HG03521 (cell line): ENCODE measurements at regions not wholly inside any gene's neighbourhood (a gene's known extent, or its start where the extent isn't known, plus 50 kb on each side); places are given as distances from the start of the nearest gene placed in this dataset.
"Not testable (repeated sequence)": the region's sequence is repeated elsewhere in the genome, so short reads cannot be mapped to it uniquely, and the experiment has no call there.

Experiments used
- ATAC-seq: cut with Tn5 transposase; IDR thresholded peaks from one replicate; pipeline ENCODE4 v1.9.1; 2021; ENCODE audit warnings: mild to moderate bottlenecking, moderate library complexity; ENCODE audit not compliant: unreplicated experiment

DNA sequence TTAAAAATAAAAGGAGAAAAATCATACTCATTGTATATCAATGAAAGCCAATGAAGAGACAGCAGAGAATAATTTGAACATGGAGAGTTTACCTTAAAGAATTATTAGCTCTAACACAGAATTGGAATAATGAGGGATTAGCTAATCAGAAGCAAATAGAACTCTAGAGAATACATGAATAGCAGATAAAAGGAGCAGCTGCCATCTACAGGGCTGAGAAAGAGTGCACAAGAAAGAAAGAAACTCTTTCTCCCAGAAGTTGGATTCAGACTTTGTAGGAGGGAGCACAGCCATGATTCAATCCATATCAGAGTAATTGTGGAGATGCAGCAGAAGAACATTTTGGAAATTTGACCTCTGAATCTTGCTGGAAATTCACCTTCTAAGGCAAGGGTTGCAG, 1171.2 kb downstream of the PLA2G4A start:
- ATAC-seq = no peak

DNA sequence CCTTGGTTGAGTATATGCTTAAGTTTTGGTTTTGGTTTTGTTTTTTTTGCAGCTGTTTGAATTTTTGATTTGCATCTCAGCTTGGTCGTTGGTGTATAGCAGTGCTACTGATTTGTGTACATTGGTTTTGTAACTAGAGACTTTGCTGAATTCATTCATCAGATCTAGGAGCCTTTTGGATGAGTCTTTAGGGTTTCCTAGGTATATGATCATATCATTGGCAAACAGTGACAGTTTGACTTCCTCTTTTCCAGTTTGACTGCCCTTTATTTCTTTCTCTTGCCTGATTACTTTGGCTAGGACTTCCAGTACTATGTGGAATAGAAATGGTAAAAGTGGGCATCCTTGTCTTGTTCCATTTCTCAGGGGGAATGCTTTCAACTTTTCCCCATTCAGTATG, 1174.9 kb downstream of the PLA2G4A start:
- ATAC-seq = not testable (repeated sequence)

DNA sequence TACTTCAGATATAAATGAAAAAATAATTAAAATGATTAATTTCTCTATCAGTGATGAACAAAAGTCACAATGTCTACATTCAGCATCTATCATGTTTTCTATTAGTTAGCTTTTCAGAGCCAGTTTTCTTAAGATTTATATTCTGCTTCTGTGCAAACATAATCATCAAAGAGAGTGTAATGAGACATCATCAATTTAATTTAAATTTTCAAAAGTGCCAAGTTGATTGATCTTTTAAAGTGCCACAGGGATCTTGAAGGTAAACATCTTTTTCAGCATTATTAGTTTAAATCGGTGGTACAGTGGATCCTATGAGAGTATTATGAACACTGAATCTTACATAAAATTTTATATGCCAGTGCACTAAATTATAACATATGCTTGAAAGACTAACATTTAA, 1176.1 kb downstream of the PLA2G4A start:
- ATAC-seq = no peak

DNA sequence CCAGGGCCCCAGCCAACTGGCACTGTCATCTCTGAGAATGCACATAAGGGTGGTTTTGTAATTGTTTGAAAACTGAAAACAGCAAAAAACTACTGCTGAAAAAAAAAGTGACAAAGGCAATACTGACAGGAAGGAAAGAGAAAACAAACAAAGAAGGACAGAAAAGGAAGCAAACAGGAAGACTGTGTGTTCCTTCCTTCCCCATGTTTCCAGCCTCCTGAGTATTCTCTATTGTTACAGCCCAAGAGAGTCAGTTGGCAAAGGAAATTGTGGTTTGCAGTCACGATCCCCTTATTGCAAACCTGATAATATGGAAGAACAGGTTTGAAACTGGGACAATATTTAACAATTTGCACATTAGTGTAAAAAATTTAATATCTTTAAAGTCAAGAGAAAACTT, 1177.6 kb downstream of the PLA2G4A start:
- no peak for ATAC-seq

GRCh38 chr1:188013222-188013849, 1184.6 kb downstream of the PLA2G4A start:
- ATAC-seq = not testable (repeated sequence)

DNA sequence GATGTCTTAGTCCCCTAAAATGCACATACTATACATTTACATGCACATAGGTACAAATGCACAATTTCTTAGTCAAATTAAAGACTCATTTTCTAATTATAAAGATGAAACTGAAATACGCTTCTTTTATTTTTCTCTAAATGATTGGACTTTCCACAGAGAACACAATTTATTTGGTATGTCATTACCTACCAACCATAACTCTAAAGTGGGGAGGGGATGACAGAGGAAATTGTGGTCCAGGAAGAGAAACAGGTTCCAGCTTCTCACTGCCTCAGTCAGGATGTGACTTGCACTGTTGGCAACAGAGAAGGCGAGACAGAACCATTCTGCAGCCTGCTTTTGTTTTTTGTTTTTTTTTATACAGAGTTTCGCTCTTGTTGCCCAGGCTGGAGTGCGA, 1189.2 kb downstream of the PLA2G4A start:
- ATAC-seq = no peak

- ATAC-seq = no peak
These were observed 1193.9 kb downstream of the PLA2G4A start for GRCh38 chr1:188022661-188023060.

DNA sequence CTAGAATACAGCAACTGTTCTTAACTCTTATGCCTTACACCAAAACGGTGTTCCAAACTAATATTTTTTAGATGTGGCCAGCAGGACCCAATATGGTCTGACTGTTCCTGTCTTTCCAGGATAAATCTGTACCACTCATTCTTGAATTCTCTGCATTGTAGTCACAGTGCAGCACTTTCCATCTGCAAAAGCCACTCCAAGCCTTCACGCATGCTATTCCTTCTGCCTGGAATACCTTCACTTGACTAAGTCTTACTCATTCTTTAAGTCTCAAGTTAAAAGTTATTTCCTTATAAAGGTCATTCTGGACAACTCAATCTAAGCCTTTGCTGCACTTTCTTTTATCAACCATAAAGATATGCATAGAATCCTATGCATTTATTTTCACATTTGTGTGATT, 1194.5 kb downstream of the PLA2G4A start:
- ATAC-seq = no peak

DNA sequence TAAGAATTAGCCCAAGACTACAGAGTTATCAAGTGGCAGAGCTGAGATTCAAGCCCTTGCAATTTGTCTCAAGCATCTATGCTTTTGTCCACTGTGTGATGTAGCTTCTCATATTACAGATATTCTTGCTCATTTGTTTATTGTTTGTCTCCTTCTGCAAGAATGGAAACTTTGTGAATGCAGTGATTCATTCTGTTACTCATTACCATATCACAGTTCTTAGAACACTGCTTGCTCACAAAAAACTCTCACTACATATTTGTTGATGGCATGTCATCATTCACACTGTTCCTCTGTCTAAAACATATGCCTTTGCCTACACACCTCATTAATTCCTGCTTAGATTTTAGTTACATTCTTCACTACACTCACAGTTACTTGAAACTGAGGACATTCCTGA, 1198.9 kb downstream of the PLA2G4A start:
- no peak for ATAC-seq

GRCh38 chr1:188037572-188037971, 1208.8 kb downstream of the PLA2G4A start:
- ATAC-seq = not testable (repeated sequence)

DNA sequence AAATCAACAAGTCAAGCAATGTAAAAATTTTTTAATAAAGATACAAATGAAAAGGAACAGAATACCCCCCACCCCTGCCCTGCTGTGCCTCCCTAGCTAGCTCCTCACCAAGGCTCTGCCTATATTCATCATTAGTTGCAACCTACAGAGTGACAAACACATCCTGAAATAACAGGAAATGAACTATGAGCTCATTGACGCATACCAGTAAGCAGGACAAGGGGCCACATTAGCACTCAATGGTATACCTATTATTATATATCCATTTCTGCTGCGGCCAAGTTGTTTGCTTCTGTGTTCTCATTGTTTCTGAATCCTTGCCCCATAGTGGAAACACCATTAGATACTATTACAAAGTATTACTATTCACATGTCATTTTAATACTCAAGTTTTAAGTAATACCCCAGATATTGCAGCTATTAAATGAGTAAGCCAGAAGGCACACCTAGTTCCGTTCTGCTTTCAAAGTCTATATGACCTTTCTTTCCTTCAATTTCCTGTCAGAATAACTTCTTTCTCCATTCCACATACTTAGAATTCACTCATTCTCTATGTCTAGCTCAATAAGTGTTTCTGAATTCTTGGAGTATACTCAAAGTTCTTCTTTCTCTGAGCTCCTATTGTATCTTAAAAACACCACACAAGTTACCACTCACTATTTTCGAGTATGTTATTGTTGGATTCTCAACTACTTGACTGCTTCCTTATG, 1214.9 kb downstream of the PLA2G4A start:
- ATAC-seq = no peak

- no peak for ATAC-seq
These were observed 1221.5 kb downstream of the PLA2G4A start for GRCh38 chr1:188050250-188050649.

DNA sequence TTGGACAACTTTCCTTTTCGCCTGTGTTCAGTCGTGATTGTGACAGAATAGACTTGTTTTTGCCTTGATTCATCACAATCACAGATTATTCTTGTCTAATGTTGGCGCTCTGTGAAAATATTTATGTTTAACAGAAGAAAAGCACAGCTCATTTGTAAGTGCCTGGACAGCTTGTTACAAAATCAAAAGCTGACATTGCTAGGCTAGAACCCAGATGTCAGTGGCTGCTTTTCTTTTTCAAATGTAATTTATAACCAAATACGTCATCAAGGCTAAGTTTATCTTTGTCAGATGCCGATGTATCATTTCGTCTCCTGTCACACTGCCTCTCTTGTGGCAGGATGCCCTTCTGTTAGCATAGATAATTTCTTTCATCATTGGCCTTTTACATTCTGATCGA, 1227.3 kb downstream of the PLA2G4A start:
- no peak for ATAC-seq

GRCh38 chr1:188058801-188059200, 1230.1 kb downstream of the PLA2G4A start:
- no peak for ATAC-seq

DNA sequence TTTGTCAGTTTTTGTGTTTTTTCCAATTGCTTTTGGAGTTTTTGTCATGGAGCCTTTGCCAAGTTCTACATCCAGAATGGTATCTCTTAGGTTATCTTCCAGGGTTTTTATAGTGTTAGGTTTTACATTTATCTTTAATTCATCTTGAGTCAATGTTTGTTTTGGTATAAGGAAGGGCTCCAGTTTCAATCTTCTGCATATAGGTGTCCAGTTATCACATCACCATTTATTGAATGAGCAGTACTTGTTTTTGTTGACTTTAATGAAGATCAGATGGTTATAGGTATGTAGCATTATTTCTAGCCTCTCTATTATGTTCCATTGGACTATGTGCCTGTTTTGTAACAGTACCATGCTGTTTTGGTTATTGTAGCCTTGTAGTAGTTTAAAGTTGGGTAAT, 1233.1 kb downstream of the PLA2G4A start:
- no peak for ATAC-seq

DNA sequence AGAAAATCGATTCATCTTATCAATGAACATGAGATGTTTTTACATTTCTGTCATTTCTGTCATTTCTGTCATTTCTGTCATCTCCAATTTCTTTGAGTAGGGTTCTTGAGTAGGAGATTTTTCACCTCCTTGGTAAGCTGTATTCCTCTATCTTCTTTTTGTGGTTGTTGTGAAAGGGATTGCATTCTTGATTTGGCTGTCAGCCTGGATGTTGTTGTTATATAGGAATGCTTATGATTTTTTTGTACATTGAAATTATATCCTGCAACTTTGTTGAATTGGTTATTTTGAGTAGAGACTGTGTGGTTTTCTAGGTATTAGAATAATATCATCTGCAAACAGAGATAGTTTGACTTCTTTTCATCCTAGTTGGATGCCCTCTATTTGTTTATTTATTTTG, 1233.7 kb downstream of the PLA2G4A start:
- no peak for ATAC-seq

GRCh38 chr1:188065917-188066316, 1237.2 kb downstream of the PLA2G4A start:
- ATAC-seq = no peak

DNA sequence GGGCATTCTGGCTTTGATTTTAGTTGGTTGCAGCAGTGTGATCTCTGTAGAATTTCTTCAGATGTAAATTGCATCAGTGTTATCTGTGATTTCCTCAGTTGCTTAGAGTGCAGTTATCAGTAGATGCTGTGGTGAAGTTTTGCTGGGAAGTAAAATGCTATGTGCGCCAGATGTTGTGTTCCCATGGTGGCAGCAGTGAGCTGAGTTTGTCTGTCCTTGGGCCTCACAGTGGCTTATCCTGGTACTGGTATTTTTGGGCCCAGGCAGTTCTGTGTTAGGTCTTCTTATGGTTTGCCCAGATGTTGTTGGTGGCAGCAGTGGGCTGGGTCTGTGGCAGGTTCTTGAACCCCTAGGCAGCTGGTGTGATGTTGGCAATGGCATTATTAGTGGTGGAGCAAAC, 1242.1 kb downstream of the PLA2G4A start:
- no peak for ATAC-seq

DNA sequence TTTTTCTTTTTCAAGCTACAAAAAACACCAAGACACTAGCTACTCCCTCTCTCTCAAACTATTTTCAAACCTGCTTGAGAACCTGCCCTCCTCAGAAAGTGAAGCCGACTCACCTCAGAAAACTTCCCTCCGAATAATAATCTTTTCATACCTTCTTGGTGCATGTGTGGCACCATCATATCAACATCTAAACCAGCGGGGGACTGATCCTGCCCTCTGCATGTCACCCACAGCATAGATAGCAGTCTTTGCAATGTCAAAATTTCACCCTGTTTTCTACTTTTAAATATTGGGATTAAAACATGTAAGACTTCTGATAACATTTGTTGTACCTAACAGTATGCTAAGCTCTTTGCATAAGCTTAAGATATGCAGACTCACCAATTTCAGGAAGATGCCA, 1260.3 kb downstream of the PLA2G4A start:
- no peak for ATAC-seq

DNA sequence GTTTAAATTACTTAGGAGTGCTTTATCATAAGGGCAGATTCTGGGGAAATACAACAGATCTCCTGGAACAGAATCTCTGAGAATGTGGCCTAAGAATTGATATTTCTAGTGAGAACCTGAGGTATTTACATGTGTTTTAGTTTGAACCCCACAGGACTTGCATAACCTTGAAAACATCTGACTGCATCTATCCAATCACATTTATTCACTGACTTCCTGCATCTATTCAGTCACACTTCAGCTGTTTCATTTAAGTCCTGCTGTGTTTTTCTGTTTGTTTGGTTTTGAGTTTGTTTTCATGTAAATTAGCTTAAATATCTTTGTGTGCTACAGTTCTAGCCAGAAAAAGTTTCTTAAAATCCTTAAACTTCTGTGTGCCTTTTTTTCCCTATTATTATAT, 1260.7 kb downstream of the PLA2G4A start:
- no peak for ATAC-seq

DNA sequence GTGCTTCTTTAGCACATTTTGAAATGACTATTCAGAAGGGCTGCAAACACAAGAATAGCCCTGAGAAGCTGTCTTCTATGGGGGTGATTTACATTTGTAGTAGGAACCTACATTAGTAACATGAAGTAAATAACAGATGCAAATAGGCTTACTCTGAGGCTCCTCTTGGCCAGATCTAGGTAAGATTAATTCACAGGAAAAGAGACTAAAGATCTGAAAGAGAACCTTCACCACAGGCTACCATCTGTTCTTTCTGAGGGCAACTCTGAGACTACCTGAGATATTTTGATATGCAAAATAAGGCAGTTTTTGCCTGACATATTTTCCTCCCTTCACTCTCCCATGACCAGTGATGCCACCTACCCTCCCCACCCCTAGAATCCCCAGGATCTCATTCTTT, 1267.8 kb downstream of the PLA2G4A start:
- no peak for ATAC-seq

DNA sequence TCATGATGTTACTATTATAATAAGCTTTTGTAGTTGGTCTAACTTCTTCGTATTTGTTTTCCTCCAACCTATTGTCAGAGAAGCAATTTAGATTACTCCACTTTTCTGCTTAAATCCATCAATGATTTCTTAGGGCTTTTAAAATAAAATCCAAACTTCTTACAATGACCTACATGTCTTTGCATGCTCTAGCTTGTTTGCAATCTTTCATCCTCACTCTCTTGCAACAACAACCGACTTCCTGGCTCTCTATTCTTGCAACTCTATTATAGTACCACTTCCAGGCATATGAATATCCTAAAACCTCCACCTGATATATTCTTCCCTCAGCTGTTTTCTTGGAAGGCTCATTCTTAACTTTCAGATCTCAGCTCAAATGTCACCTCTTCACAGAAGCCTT, 1288.7 kb downstream of the PLA2G4A start:
- ATAC-seq = no peak

- ATAC-seq = no peak
These were observed 1293.9 kb downstream of the PLA2G4A start for GRCh38 chr1:188122646-188123045.
